ENCODE measurements at regions not wholly inside any gene's neighbourhood (a gene's known extent, or its start where the extent isn't known, plus 50 kb on each side); places are given as distances from the start of the nearest gene placed in this dataset.

DNA sequence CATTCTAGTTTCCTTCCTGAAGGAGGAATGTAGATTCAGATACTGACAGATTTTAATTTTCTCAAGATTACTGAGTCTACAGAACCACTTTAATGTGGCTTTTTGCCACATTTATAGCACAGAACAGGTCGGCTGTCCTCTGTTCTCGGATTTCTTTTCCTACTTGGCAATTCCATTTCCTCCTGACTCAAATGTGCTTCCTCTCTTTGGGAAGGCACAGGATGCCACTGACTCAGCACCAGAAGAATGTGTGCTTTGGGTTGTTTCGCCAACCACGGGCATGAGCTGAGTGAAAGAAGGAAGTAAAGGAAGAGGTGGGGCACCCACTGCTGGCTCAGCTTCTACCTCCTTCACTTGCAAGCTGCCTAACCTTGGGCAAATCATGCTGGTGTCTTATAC, 970.6 kb upstream of the ACVR2A start:
- DNase-seq (ENCODE audit: low spot score): no peak

DNA sequence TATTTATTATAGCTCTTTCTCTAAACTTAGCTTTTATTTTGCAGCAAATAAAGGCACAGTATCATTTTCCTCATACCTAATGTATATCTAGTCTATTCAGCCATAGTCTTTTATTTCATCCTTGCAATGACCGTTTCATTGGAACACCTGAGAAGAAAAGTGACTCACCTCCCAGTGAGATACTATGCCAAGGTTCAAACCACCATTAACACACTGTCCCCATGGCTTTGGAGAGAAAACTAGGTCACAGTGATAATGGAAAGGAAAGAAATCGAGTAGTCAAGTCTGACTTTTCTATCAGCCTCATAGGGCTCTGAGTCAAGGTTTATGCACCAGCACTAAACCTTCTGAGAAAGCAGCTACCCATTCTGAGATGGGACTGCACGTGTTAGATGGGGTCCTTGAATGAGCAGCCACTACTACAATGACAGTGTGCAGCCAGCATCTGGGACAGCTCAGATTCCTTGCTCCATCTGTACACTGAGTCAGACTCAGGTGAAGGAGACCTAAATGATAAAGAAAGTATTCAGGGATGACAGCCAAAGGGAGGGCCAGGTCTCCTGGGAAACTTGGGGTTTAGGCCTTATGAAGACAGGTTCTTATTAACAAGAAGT, 971.1 kb upstream of the ACVR2A start:
- DNase-seq (ENCODE audit: low spot score): no peak

DNA sequence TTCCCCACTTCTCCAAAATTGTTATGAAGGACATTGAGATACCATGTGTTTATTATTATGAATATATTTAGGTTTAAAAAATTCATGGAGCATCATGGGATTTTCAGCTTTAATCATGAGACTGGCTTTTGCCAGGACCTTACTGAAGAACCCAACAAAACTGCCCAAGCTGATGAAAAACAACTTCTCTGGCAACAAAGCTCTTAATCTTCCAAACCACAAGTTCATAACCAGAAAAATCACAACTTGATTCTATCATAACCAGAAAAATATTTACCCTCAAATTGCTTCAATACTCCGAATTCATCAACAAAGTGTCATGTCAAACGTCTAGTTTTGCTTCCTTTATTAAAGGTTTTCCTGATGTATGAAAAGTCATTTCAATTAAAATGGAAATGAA, 971.8 kb upstream of the ACVR2A start:
- no peak for DNase-seq (ENCODE audit: low spot score)

DNA sequence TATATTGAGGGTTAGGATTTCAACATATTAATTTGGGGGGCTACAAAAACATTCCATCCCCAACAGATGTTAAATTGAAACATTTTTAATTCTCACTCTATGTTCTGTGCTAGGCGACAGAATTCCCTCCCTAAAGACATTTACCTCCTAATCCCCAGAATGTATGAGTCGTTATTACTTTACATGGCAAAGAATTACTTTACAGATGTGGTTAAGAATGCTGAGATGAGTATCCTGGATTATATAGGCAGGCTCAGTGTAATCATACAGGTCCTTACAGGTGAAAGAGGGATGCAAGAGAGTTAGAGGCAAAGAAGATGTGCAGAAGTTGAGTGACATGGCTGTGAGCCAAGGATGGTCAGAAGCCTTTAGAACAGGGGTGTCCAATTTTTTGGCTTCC, 974.1 kb upstream of the ACVR2A start:
- no peak for DNase-seq (ENCODE audit: low spot score)

DNA sequence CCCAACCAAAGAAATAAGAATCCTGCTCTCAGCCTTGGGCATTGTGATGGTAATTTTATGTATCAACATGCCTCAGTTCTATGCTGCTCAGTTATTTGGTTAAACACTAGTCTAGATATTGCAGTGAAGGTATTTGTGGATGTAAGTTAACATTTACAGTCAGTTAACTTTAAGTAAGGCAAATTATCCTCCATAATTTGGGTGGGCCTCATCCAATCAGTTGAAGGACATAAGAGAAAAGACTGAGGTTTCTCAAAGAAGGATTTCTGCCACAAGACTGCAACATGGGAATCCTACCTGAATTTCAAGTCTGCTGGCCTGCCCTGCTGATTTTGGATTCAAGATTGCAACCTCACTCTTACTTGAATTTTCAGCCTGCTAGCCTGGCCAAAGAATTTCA, 975.5 kb upstream of the ACVR2A start:
- no peak for DNase-seq (ENCODE audit: low spot score)

DNA sequence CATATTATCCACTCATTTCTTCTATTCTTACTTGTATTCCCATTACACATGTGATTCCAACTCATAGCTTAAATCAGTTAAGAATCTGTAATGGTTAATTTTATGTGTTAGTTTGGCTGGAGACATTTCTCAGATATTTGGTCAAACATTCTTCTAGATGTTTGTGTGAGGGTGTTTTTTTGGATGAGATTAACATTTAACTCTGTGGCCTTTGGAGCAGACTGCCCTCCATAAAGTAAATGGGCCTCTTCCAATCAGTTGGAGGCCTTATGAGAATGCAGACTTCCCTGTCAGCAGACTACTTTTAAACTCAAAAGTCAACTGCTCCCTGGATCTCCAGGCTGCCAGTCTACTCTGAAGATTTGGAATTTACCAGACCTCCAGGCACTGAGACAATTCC, 976.8 kb upstream of the ACVR2A start:
- DNase-seq (ENCODE audit: low spot score): no peak

DNA sequence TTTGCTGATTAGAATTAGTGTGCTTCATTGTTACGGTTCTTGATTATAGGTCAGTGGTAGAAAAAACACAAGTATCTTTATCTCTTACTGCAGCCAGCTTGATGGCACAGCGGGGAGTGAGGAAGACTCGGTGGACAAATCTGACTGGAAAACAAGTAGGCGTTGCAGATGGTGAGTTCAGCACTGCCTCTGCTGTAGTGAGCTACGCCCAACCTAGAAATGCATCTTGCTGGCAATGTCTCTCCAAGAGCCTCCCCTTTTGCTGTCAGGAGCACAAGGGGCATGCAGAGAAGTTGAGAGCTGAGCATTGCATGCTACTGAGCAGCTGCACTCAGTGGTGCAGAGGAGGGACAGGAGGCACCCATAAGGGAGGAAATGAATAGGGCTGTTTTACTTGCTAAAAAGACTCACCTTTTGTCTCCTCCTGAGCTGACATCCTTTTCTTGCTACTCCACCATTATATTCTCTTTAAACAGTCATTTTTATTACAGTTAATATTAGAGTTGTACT, 977.3 kb upstream of the ACVR2A start:
- DNase-seq (ENCODE audit: low spot score): no peak

DNA sequence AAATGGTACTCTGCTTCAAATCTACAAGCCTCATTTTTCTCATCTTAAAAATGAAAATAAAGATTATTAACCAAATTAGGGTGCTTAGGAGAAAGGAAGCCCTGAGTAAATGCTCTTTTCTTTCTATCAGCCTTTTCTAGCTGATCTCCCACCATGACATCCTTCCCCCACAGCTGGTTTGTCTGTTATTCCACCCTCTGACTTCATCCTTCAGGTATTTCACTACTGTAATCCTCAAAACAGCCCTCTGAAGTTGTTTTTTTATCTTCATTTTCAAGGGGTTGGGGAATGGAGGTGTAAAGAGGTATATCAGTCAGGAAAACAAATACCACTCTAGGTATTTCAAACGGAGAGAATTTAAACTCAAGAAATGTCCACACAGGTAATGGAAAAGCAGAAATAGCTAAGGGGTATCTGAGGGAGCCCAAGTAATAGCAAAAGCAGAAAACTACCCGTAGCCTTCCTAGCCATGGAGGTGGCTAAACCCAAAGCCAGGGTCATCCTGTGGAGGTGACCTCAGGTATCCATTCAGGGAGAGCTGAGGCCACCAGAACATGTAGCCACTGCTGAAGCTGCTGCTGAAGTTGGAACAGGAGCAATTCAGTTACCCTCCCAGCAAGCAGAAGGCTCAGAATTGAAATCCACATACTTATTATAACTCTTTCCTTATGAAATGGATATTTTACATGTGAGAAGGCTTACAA, 990.9 kb upstream of the ACVR2A start:
- no peak for DNase-seq (ENCODE audit: low spot score)

DNA sequence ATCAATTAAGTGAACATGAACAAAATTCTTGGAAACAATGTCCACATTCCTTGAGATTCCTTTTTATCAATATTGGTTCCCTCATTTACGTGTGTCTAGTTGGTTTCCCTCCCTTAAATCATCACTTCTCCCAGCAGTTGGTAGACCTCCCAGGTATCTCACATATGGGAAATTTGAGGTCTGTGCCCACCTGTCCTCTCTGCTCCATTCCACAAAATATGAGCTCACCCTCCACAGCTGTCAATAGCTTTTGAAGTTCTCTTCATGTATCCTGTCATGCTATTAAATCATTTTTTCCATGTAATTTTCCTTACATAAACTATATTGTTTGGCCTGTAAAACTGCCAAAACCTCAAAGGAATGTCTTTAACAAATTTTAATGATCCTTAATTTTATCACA, 992.2 kb upstream of the ACVR2A start:
- no peak for DNase-seq (ENCODE audit: low spot score)

DNA sequence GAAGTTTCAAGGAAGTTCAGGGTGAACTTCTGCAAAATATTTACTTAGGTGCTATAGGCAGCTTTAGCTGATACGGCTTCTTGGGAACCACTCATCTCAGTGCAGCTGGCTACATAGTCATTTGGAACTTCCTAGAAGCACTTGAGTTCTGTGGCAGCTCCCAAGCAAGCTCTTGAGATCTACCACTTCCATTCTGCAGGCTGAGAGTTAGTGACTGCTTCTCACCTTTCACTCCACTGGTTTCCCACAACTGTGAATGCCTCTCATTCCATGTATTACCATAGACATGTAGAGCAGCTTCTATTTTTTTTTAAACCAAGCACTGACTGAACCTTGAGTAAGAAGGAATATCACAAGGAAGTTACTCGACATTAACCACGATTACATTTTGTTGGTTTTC, 994.1 kb upstream of the ACVR2A start:
- no peak for DNase-seq (ENCODE audit: low spot score)

DNA sequence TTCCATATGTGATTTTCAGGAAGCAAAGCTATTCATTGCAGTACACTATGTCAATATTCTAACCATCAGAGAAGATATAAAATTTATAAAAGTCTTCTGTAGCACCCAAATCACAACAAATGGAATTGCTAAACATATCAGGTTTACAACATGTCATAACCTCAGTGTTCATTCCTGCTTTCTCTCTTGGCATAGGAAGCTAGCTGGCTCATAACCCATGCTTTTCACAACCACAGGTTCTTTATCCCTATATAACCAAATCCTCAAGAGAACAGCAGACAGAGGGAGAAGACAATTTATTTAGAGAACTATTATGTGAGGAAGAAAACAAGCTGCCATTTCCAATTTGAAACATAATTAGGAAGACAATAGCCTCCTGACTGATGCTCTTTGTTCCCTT, 997.0 kb upstream of the ACVR2A start:
- no peak for DNase-seq (ENCODE audit: low spot score)

DNA sequence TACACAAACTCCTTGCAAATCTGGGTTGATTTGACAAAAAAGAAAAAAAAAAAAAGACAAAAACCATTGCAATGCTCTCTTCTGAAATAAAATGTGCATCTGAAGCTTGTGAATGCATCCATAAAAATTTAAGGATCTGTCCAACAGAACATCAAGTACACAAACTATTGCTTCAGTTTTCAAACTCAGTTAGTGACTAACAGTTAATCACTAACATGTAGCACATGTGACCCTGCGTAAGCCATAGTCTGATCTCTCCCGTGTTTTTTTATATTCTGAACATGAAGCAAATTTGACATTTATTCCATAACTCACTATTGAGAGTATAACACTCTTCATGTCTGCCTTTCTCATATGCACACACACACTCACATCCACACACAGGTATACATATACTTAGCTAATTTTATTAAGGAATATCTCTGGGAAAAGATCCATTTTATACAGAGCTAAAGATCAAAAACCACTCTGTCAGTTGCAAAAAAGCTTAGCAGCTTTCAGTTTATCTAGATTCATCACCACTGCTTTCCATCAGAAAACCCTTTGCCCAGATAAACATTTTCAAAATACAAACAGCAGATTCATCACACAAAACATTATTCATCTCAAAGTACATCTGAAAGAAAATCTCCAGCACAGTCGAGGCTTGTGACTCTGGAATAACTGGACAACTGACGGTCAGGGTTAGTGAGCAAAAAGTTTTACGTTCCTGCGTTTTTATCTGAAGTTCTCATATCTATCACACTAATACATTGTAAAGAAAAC, 1000.4 kb upstream of the ACVR2A start:
- DNase-seq (ENCODE audit: low spot score): no peak

DNA sequence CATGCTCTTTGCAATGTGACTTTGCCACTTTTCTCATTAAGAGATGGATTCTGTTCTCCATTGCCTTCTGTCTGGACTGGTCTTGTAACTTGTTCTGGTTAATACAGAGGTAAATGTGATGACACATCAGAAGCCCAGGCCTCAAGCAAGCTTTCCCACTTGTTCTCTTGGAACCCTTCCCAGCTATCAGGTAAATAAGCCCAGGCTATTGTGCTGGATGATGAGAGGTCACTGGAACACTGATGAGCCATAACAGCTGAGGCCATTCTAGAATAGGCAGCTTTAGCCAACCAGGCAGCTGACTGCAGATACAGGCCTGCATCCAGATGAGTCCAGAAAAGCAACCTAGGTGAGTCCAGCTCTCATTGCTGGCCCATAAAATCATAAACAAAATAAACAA, 1007.0 kb upstream of the ACVR2A start:
- no peak for DNase-seq (ENCODE audit: low spot score)

DNA sequence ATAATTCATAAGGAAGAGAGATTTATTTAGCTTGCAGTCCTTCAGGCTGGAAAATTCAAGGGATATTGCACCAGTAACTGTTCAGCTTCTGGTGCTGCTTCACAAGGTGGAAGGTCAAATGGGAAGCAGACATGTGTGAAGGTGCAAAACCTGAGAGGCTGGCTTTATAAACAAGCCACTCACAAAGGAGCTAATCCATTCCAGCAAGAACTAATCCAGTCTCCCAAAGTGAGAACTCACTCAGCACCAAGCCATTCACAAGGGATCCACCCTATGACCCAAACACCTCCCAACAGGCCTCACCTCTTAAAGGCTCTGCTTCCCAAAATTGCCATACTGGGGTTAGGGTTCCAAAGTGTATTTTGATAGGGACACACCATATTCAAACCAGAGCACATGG, 1018.4 kb upstream of the ACVR2A start:
- no peak for DNase-seq (ENCODE audit: low spot score)

DNA sequence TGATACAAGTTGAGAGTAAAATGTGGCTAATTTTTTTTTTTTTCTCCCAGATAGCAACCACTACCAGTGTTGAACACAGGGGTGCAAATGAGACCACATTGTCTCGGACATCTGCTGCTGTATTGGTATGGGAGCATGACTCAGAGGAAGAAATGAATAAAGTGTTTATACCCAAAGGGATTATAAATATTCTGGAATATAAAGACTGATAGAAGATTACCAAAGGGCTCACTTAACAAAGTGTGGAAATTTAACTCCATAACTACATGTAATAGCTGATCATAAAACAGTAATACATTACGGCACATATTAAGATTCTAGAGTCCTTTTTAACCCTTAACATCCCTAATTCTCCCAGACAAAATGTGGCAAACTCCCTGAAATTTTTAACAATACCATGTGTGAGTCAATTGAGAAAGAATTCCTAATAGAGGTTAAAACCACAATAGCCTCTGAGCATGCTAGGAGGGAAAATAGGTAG, 1023.0 kb upstream of the ACVR2A start:
- DNase-seq (ENCODE audit: low spot score): no peak

DNA sequence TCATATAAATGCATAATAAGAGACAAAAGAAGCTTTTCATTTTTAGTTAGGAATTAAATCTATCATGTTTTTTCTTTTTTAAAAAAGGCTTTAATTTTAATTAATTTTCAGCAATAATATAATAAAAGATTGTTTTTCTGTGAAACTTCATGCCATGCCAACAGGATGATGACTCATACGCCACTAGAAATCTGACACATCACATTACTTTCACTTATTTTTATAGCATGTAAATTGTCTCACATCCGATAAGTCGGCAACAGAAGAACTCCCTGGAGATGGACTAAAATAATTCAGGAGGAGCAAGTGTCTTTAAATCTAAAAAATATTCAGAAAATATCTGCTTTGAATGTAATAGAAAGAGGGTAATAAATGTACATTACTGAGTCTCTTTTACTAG, 1024.2 kb upstream of the ACVR2A start:
- DNase-seq (ENCODE audit: low spot score): no peak

DNA sequence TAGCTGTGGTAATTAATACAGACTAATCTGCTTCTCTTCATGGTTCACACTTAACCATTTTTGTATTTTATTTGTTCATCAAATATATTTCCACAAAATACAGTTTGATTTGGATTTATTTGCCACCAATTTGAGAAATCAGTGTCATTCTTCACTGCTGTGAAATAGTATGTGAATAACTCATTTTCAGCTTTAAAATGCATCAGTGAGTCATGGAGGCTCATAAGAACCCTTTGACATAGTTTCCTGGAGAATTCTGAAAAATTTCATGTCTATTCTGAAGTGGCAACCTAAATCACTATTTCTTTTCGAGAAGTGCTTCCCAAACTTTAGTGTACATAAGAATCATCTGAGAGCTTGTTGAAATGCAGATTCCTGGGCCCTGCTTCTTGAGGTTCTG, 1026.7 kb upstream of the ACVR2A start:
- no peak for DNase-seq (ENCODE audit: low spot score)

DNA sequence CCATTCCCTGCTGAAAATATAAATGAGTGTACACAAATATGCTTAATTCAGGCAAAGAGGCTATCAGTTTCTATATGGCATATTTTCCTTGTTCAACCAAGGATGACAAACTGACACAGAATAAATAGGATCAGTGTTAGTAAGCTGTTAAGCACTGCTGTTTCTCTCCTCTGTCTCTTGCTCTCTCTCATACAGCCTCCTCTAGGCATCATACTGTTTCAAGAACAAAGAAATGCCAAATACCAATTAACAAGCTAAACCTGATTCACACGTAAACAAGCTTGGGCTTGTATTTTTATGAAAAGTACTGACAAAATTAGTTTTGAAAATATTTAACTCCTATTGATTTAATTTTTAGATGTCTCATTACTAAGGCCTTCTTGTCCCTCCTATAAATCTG, 1027.2 kb upstream of the ACVR2A start:
- DNase-seq (ENCODE audit: low spot score): no peak

DNA sequence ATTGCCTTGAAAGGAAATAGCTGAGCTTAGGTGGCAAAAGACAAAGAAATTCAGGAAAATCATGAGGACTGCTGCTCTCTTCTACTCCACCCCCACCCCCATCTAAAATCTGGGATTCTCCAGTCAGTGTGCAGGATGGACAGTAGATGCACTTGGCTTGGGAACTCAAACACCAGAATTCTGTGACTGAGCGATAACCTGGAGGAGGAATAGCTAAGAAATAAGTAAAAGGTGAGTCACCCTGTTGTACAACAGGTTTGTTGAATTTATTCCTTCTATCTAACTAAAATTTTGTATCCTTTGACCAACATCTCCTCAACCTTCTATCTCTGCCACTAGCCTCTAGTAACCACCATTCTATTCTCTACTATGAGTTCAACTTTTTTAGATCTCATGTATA, 1029.9 kb upstream of the ACVR2A start:
- DNase-seq (ENCODE audit: low spot score): no peak

DNA sequence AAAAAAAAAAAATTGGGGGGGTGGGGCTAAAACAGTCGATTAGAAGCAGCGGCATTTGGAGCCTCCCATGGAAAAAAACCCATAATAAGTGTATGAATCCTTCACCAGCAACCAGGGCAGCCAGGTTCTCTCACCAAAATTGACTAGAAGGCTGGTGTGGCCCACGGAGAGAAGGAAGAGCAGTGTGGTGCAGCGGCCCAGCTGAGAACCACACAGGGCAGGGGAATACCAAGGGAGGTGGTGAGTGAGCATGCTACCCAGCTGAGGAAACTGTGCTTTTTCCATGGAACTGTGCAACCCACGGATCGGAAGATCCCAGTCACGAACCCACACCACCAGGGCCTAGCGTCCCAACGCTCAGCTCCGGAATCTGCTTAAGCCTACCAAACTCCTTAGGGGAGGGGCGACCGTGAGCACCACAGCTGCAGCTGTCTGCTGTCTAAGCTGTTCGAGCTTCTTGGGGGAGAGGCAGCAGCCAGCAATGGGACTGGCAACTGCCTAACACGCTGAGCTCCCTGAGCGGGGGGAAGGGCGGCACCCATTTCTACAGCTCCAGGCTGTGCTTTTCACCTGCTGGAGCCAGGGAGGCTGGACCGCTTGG, 1037.2 kb upstream of the ACVR2A start:
- no peak for DNase-seq (ENCODE audit: low spot score)

DNA sequence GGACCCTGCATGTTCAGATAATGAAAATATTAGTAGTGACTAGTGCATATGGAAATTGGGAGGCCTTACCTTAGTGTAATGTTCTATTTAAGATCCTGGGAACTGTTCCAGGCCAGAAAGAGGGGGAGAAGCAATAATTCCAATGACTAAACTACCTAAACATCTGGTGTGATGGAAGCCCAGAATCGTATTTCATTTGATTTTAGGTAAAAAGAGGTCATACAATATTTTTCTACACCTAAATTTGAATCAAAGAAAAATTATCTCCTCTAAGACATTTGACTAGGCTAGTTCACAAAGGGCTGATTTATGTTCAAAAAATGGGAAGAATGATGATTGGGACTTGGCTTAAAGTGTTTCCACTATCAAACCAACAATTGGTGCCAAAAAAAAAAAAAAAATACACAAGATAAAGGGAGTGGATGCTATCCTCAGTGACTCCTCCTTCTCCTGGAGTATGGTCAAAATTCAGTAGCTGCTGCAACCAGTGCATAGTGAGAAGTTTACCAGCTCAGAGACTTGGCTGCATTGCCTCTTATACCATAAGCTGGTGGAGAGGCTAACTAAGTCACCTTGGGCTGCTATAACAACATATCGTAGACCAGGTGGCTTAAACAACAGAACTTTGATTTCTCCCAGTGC, 1038.3 kb upstream of the ACVR2A start:
- no peak for DNase-seq (ENCODE audit: low spot score)

DNA sequence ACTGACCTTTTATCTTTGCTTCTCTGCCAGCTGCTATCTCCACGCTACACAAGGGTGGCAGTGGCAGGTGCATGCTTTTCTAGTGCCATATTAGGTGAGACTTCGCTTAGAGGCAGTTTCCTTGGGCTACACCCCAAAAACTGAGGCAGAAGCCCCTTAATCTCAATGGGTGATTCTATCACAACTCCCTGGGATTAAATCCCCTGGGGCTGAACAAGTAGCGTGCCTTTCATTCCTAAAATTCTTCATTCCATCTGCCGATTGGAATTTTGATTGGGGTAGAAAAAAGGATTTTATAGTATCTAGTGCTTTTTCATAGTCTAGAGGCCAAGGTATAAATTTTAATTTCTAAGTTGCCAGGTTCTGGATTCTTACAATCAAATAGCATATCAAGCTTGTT, 1040.5 kb upstream of the ACVR2A start:
- no peak for DNase-seq (ENCODE audit: low spot score)
